IPS-18c (cell line): ENCODE measurements at regions not wholly inside any gene's neighbourhood (a gene's known extent, or its start where the extent isn't known, plus 50 kb on each side); places are given as distances from the start of the nearest gene placed in this dataset.
"Not testable (repeated sequence)": the region's sequence is repeated elsewhere in the genome, so short reads cannot be mapped to it uniquely, and the experiment has no call there.

Experiments
- H3K4me3 ChIP-seq: 2 replicates; pipeline ENCODE4 v1.7.0; 2013; ENCODE audit warnings: low read depth, mild to moderate bottlenecking, low read length, moderate library complexity; ENCODE audit not compliant: insufficient read depth
- H3K9me3 ChIP-seq: one replicate; pipeline ENCODE4 v1.6.1; 2013; ENCODE audit warnings: mild to moderate bottlenecking, low read length, moderate library complexity; ENCODE audit not compliant: control insufficient read depth, insufficient read depth

DNA sequence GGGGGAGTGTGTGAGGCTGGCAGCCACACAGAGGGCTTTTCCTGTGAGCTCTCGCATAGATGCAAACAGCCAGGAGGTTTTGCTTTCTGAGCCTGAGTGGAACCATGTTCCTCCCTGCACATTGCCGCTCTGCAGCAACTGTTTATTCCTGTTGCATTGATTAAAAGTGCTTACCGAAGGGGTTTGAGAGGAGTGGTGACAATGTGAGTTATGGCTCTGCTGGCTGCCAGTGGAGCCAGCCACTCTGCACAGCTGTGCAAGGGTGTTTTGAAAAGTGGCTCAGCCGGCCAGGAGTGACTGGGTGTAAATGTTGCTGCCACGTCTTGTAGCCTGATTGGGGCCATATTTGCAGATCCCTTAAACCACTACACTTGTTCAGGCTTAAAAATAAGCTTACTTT is 114.9 kb upstream of the EEF2KMT start:
- H3K9me3 ChIP-seq, H3K4me3 ChIP-seq: not testable (repeated sequence)

DNA sequence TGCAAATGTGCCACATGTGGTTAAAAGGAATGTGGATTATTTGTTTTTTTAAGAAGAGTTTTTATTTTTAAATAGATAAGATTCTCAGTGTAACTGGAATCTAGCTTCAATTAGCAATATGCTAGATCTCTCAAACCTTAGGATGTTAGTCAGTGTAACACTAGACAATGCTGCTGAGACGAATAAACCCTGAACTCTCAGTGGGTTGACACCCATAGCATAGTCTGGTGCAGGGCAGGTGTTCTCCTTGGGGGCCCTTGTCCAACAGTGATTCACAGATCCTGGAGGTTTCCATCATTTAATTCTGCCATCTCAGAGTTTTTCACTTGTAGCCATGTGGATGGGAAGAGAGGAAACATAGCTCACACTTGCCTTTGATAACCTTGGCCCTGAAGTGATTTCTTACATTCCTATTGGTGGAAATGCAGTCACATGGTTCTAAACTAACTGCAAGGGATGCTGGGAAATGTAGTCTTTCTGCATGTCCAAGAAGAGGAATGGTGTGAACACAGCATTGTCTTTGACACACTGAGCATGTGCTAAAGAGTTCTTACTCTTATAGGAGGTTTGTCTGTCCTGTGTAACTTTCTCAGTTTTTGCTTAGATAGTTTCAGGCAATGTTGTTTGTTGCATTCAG is 110.4 kb upstream of the EEF2KMT start:
- H3K4me3 ChIP-seq, H3K9me3 ChIP-seq: not testable (repeated sequence)

GRCh38 chr16:5207001-5207523 is 109.5 kb upstream of the EEF2KMT start:
- no peak overlapping the region for H3K4me3 ChIP-seq
- H3K9me3 ChIP-seq: peaks cover 2% of the 10 kb centered on the region

DNA sequence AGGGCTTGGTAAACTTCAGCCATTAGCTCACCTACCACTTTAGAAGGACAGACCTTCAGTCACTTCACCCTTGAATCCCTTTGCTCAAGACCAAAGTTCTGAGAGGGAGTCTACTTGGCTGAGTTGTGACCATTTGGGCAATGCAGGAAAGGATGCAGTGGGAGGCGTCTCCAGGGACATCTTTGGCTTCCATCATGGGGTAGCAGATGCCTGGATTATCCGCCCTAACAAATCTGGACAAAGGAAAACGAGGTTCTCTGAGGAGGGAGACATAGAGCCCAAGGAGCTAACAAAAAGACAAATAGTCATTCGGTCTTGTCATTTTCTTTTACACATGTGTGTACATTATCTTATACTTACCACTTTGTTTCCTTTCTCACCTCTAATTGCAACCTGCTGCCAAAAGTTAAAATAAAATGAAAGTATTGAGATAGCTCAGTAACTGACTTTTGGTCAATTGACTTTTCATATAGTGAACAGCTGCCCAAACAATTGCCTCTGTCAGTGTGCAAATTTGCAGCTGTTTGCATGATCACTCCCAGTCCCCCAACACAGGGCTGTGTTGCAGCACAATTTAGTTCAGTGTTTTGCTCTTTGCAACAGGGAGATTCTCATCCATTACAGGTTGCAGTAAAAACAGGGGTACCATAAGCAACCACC is 108.9 kb upstream of the EEF2KMT start:
- Histone ChIP-seq H3K4me3 (no peak overlapping the region), H3K9me3 (peaks cover 2% of the 10 kb centered on the region)

- Histone ChIP-seq H3K9me3 (peaks cover 2% of the 10 kb centered on the region), H3K4me3 (no peak overlapping the region)
Measured at GRCh38 chr16:5205361-5206040, 107.9 kb upstream of the EEF2KMT start.

DNA sequence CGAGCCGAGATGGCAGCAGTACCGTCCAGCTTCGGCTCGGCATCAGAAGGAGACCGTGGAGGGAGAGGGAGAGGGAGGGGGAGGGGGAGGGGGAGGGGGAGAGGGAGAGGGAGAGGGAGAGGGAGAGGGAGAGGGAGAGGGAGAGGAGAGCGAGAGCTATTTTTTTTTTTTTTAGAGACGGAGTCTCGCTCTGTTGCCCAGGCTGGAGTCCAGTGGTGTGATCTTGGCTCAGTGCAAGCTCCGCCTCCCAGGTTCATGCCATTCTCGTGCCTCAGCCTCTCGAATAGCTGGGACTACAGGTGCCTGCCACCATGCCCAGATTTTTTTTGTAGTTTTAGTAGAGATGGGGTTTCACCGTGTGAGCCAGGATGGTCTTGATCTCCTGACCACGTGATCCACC is 106.1 kb upstream of the EEF2KMT start:
- not testable (repeated sequence) for H3K4me3 ChIP-seq, H3K9me3 ChIP-seq

- Histone ChIP-seq H3K4me3 (no peak overlapping the region), H3K9me3 (no peaks in the 10 kb centered on the region)
Measured at GRCh38 chr16:5200123-5200522, 102.5 kb upstream of the EEF2KMT start.

GRCh38 chr16:5196204-5196603 is 98.6 kb upstream of the EEF2KMT start:
- H3K9me3 ChIP-seq: no peaks in the 10 kb centered on the region

GRCh38 chr16:5193861-5194260 is 96.3 kb upstream of the EEF2KMT start:
- Histone ChIP-seq H3K4me3 (no peak overlapping the region), H3K9me3 (no peaks in the 10 kb centered on the region)

More at GRCh38 chr16:5196204-5196603, 98.6 kb upstream of the EEF2KMT start:
- H3K4me3 ChIP-seq: no peak overlapping the region

DNA sequence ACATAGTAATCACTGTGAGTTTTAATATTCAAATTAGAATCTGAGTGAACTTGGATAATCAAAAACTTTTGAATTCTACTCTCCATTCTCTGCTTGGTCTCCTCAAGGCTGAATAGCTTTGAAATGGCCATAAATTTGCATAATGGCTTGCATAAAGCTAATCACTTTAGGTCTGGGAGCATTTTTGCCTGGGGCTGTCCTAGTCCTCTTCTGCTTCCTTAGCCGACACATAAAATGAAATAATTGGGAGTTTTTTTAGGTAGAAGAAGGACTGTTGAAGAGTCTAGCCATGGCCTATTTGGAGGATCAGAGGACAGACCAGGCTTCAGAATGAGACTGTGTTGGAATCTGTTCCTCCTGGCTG is 91.4 kb upstream of the EEF2KMT start:
- H3K9me3 ChIP-seq: no peaks in the 10 kb centered on the region

DNA sequence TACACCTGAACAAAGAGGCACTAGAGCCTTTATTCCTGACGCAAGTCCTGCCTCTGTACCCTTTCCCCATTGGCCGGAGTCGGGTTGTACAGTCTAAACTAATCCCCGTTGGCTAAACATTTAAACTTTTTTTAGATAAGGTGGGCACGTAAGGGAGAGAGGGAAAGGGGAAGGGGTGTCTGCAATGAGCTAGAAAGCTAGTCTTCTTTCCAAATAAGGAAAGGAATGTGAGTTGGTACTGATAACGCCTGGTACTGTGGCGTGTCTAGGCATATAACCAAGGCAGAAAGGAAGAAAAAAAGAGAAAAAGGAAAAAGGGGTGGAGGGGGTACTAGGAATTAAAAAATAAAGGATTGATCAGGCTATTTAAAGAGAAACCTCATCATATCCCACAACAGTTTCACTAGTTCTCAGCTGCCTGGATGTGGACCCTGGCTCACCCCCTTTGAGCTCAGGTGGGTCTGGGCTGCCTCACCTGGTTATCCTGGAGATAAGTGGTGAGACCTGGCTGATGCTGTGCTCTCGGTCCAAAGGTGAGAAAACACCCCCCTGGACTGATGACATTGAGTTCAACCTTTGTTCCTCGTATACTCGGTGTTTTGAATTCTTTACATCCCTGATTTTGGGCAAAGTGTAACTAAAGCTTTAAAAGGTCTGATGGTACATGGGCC is 90.9 kb upstream of the EEF2KMT start:
- H3K4me3 ChIP-seq: no peak overlapping the region
- H3K9me3 ChIP-seq: no peaks in the 10 kb centered on the region

More for the DNA sequence above, 91.4 kb upstream of the EEF2KMT start:
- no peak overlapping the region for H3K4me3 ChIP-seq

DNA sequence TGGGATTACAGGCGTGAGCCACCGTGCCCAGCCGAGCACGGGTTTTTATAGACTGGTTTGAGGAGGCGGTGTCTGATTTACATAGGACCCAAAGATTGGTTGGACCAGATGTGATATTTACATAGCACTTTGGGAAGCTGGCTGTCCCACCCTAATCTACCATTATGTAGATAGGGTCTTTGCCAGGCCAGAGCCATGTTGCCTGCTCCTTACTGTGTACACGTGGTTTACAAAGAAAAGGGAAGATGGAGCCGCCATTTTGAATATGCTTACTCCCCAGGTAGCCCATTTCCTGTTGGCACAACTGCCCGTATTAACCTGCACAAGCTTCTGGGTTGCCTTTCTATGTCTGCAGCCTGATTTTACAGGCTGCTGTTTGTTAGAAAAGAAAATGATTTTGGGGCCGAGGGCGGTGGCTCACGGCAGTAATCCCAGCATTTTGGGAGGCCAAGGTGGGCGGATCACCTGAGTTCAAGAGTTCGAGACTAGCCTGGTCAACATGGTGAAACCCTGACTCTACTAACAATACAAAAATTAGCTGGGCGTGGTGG is 89.9 kb upstream of the EEF2KMT start:
- no peak overlapping the region for H3K4me3 ChIP-seq
- H3K9me3 ChIP-seq: no peaks in the 10 kb centered on the region

- Histone ChIP-seq H3K9me3 (no peaks in the 10 kb centered on the region), H3K4me3 (no peak overlapping the region)
Measured at GRCh38 chr16:5186381-5186903, 88.8 kb upstream of the EEF2KMT start.

DNA sequence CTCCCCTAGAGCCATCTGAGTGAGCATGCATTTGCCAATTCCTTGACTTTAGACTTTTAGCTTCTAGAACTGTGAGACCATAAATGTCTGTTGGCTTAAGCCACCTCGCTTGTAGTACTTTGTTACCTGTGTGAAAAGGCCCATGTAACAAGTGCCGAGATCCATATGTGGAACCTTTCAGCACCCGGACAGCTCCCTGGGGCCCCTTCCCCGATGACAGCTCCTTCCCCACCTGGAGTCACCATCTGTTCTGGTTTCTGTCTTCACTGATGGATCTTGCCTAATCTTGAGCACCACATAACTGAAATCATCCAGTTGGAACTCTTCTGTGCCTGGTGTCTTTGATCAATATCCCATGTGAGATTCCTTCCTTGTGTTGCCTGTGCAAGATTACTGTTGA is 78.9 kb upstream of the EEF2KMT start:
- H3K9me3 ChIP-seq: peaks cover 2% of the 10 kb centered on the region
- H3K4me3 ChIP-seq: no peak overlapping the region

DNA sequence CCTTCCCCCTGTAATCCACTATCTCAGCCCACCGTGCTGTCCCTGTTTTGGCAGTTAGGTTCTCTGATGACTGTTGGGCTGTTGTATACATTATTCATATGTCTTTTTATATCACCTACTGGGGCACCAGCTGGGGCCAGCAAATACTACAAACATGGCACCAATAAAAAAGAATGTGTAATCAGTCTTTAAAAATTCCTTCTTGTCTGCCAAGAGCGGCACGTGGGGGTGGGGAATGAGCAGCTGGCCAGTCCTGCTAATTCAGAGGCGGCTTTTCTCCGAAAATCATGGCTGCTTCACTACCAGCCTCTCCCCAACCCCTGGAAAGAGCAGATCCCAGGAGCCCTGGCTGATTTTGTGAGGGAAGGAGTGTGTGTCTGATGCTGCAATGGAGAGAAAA is 77.7 kb upstream of the EEF2KMT start:
- H3K9me3 ChIP-seq: peaks cover 2% of the 10 kb centered on the region

DNA sequence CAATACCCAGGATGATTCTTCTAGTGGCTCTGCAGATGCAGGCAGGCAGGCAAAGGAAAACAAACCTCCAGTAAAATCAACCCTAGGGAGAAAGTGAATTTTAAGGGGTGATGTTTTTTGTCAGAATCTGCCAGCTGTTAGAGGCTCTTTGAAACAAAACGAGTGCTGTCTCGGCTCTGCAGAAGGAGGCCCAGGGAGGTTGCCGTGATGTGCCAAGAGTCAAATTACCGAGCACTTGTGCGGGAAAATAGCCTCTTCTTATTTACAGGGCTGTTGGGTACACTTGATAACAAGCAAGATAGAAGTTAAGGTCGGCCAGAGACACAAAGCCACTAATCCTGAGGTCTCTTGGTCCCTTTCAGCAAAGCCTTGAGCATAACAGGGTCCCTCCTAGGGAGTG is 68.9 kb upstream of the EEF2KMT start:
- Histone ChIP-seq H3K4me3 (no peak overlapping the region), H3K9me3 (peaks cover 2% of the 10 kb centered on the region)

More for the DNA sequence above, 77.7 kb upstream of the EEF2KMT start:
- H3K4me3 ChIP-seq: no peak overlapping the region

GRCh38 chr16:5165429-5165828 is 67.8 kb upstream of the EEF2KMT start:
- H3K9me3 ChIP-seq, H3K4me3 ChIP-seq: not testable (repeated sequence)
